Gastrocnemius medialis (tissue), 4 donors: ENCODE measurements at regions not wholly inside any gene's neighbourhood (a gene's known extent, or its start where the extent isn't known, plus 50 kb on each side); places are given as distances from the start of the nearest gene placed in this dataset.

Source experiments
- CTCF ChIP-seq, 5 experiments: fragments of 450-650 bp in 3 of 5; fragments of 200-600 bp in 2 of 5; sonication (generic) in 2 of 5; IDR thresholded peaks in 4 of 5; conservative IDR thresholded peaks in 1 of 5; 1 replicate in 4 of 5; 2 replicates in 1 of 5; pipeline ENCODE4 v1.5.1; 2016 to 2019; ENCODE audit warnings: antibody characterized with exemption in 5 of 5, mild to moderate bottlenecking in 3 of 5, moderate library complexity in 3 of 5
- POLR2A ChIP-seq, 2 donors: fragments of 450-650 bp; IDR thresholded peaks; one replicate each; pipeline ENCODE4 v1.6.1; 2017; ENCODE audit warnings: antibody characterized with exemption in 2 of 2, mild to moderate bottlenecking in 2 of 2, moderate library complexity in 2 of 2

- TF ChIP-seq CTCF (IDR thresholded peaks at IDR 0.05 in 4 of 5, conservative IDR thresholded peaks at IDR 0.05 in 1 of 5) (no peak), POLR2A (IDR thresholded peaks at IDR 0.05) (no peak)
Observed at GRCh38 chr19:31140717-31141116, 208.5 kb downstream of the TSHZ3 start.
